ENCODE measurements at regions not wholly inside any gene's neighbourhood (a gene's known extent, or its start where the extent isn't known, plus 50 kb on each side); places are given as distances from the start of the nearest gene placed in this dataset.

DNA sequence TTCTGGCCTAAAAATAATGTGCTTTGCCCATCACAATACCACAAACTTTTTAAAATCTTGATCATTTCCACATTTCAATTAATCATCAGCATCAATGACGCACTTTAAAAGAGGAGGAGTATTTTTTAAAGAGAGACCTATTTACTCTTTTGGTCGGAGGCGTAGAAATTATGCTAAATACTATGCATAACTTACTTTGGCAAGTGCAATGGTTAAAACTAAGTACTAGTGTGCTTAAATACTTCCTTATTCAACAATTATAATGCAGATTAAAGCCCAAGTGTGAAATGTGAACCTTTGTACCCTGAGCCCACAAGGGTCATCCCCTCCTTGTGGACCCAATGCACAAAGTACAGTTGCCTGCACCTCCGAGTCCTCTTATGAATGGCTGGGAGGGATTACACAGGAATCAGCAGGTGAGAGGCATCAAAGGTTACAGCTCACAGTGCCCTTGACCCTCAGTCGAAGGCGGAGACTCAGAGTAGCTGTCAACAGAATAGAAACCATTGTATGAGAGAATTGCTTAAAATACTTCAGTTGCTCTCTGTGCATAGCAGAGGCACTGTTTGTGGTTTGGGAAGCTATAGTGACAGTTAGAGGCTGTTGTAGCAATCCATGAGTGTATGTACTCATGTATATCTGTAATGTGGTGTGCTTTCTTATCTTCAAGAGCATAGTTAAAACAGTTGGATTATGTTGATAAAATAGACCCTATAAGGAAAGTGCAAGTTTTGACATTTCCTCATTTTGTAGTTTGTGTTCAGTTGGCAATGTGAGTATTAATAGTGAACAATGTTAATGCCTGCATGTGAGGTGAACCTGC is 151.7 kb upstream of the ITGA4 start:
- DNase-seq (ENCODE audit: low spot score): no peak

- no peak for DNase-seq (ENCODE audit: low spot score)
Measured at GRCh38 chr2:181306785-181307184, 150.4 kb upstream of the ITGA4 start.

DNA sequence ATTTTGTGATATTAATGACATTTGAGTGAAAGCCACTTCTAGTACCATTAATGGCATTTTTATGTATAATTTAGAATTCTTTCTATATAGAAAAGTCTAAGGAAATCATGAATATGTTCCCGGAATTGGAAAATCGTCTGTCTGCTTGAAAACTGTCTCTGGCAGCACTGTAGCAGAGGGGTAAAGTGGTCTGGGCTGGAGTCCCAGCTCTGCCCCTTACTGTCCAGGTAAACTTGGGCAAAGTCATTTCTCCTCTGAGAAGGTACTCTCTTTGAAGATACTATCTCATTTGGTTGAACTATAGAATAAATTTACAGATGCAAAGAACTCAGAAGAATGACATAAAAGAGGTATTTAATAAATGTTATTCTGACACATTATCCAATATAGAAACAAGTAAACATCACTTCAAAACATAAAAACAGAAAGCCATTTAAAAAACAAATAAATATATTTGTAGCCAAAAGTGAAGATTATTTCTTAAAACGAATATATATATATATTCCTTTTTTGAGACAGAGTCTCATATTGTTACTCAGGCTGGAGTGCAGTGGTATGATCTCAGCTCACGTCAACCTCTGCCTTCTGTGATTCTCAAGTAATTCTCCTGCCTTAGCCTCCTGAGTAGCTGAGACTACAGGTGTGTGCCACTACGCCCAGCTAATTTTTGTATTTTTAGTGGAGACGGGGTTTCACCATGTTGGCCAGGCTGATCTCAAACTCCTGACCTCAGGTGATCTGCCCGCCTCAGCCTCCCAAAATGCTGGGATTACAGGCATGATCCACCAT is 149.8 kb upstream of the ITGA4 start:
- no peak for DNase-seq (ENCODE audit: low spot score)

DNA sequence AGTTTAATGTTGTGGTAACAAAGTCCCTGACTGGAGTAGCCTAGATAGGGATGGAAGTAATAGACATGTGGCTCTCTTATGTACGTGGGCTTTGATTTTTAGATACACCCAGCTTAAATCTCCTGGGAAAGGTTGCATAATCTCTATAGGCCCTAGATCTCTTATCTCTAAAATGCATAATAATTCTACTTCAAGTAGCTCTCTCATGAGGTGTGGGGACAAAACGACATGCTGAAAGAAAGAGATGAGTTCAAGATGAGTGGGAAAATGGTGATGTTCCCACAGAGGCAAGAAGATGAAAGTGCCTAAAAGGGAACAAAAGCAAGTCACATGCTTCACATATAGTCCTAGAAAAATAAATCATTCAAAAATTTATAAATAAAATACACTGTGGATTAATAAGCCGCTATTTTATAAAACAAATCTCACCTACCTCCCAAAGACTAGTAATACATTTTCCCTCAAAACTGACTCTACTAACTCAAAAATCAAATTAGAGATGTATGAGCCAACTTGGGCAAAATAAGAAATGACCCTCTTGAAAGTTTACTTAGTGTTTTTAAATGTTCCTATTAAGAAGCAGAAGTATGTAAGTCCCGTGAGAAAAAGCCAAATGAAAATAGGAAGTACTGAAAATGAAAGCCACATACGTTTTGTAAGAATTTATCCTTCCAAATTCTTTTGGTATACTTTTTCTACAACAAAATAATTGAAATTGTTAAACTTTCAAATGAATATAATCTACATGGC is 148.2 kb upstream of the ITGA4 start:
- no peak for DNase-seq (ENCODE audit: low spot score)

DNA sequence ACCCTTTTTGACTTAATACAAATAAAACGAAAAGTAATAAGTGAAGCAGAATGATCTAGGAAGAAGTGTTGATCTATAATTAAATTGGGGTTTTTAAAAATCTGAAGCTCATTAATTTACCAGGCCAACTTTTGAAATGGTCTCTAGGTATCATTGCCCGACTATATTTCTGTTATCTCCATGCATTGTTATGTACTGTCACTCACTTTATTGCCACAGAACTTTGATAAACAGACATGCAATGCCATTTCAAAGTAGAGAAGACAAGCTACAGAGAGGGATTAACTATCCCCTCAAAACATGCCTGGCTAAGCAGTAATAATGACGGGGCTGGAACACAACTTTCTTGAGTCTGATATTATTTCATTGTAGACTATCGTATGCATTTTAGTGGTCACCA is 147.6 kb upstream of the ITGA4 start:
- no peak for DNase-seq (ENCODE audit: low spot score)

- no peak for DNase-seq (ENCODE audit: low spot score)
Measured at GRCh38 chr2:181310967-181311366, 146.2 kb upstream of the ITGA4 start.

GRCh38 chr2:181311837-181312236 is 145.3 kb upstream of the ITGA4 start:
- no peak for DNase-seq (ENCODE audit: low spot score)

GRCh38 chr2:181312515-181312927 is 144.7 kb upstream of the ITGA4 start:
- DNase-seq (ENCODE audit: low spot score): no peak

DNA sequence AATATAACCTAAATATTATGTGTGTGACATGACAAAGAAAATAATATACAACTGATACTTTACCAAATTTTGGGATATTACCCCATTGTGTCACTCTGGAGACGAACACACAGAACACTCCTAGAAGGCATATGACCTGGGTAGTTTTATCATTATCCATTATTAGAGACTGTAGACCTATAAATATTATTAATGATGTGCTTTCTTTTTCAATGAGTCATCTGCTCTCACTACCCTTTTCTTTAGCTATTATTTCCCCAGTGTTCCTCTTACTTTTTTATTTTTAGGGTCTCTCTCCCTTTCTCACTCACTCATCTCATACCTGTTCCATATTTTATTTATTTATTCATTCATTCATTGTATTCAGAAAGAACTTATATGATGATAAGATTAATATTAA is 143.3 kb upstream of the ITGA4 start:
- no peak for DNase-seq (ENCODE audit: low spot score)

DNA sequence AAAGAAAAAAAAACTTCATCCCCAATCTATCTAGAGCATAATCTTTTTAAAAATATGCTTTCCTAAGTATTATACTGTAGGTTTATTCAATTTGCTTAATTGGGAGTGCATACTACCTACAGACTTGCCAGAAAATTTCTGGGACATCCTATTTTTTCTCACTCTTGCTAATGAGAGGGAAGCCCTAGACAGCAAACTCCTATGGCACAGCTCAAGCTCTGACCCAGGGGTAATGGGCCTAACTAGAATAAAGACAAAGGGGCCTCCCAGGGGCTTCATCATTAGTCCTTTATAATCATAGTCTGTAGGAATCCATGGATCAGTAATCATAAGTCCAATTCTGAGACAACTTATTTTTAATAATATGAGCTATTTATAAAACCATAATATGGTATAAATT is 142.6 kb upstream of the ITGA4 start:
- no peak for DNase-seq (ENCODE audit: low spot score)

- DNase-seq (ENCODE audit: low spot score): no peak
Measured at GRCh38 chr2:181317511-181317910, 139.7 kb upstream of the ITGA4 start.

DNA sequence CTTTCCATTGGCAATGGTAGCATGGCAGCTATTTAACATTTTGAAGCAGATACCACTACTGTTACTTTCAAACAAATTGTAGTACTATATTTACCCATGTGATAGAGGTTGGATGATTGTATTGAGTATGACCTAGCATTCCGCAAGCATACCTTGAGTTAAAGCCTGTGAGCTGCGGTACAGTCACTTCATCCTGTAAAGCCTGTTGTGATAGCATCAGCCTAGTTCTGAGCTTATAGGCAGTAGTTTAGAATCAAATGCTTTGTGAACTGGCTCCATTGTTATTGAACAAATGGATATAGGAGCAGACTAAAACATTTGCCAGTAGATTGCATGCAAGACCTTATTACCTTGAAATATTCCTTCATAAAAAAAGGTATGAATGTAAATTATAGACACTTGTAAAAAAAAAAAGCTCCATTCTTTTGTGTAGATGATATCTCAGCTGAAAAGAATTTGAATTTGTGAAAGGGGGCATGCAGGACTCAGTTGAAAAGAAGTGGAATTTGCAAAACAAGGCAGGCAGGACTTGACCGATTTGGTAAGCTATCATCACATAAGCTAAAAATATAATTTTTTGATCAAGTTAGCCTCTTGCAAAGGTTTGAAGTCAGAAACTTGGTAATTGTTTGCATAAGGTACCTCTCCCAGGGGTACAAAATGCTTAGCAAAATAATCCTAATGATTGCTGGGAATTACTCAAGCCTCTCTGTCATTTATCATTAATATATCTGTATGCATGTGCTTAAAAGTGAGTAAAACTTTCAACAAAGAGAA is 138.5 kb upstream of the ITGA4 start:
- no peak for DNase-seq (ENCODE audit: low spot score)

- DNase-seq (ENCODE audit: low spot score): no peak
Measured at GRCh38 chr2:181319286-181319685, 137.9 kb upstream of the ITGA4 start.

GRCh38 chr2:181320638-181321037 is 136.5 kb upstream of the ITGA4 start:
- no peak for DNase-seq (ENCODE audit: low spot score)

GRCh38 chr2:181324912-181325311 is 132.3 kb upstream of the ITGA4 start:
- no peak for DNase-seq (ENCODE audit: low spot score)

DNA sequence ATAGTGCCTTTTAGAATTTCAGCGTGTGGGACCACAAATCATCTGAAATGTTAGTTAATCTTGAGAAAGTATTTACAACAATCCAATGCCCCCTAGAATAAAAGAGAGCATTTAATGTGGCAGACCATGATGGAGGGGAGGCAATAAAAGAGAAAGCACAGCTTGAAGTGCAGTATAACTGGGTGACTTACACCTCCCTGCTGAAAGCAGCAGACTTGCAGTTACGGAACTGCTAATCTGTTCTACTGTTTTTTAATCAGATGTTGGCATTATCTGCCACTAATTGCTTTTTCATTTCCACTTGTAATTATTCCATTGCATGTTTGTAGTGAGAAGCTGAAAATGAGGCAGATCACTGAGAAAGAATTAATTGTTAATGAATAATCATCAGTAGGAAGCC is 130.5 kb upstream of the ITGA4 start:
- DNase-seq (ENCODE audit: low spot score): no peak

DNA sequence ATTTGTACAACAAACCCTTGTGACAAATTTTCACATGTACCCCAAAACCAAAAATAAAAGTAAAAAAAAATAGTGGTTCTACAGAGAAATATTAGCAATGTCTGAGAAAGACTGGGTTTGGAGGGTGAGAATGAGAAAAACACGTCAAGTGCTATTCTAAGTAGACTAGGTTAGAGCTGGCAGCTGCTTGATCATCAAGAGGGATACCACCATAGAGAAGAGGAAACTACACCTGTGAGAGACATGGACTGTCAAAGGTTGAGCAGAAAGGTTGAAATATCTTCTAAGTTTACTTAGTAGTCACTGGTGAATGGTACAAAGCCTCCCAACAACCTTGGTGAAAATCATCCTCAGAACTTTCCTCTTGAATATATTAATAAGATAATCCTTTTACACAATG is 126.9 kb upstream of the ITGA4 start:
- DNase-seq (ENCODE audit: low spot score): no peak

DNA sequence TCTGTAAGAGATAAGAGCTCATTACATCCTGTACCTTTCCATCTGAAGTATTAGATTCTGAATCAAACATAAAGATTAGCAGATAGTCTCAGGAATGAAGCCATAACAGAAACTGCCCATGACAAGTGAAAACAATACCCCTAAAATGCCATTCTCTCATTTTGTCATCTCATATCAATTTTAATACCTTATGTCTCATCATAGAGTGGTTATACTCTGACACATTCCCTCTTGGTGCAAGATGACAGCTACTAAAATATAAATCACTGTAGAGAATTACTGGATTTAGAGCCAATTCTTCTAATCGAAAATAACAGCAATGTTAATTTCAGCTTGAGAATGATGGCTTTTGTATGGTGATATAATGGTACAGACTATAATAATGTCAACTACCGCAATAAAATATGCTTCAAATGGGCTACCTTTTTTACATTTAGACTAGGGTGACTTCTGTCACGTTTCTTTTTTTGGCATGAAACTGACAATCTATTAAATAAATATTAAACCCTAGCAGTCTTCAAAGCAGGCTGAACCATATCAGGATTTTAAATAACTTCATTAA is 125.1 kb upstream of the ITGA4 start:
- no peak for DNase-seq (ENCODE audit: low spot score)

GRCh38 chr2:181334158-181334826 is 122.9 kb upstream of the ITGA4 start:
- no peak for DNase-seq (ENCODE audit: low spot score)

- DNase-seq (ENCODE audit: low spot score): no peak
Measured at GRCh38 chr2:181340891-181341290, 116.3 kb upstream of the ITGA4 start.
